Activated CD8-positive, alpha-beta T cell treated with anti-CD3 and anti-CD28 coated beads for 36 hours (primary cell): ENCODE measurements at regions not wholly inside any gene's neighbourhood (a gene's known extent, or its start where the extent isn't known, plus 50 kb on each side); places are given as distances from the start of the nearest gene placed in this dataset.

Experiments
- ATAC-seq: fragments of 200-7000 bp; cut with Tn5 transposase; one replicate; pipeline ENCODE4 v1.10.0; 2021; ENCODE audit warnings: mild to moderate bottlenecking, moderate library complexity
- CTCF ChIA-PET: fragments of 350-600 bp; sonication (Branson Sonifier 250); formaldehyde crosslinking; loops from one replicate; lab custom pipeline; 2021; ENCODE audit warnings: antibody characterized with exemption; lab: Charles Lee
- POLR2A ChIA-PET: fragments of 350-600 bp; sonication (Branson Sonifier 250); formaldehyde crosslinking; loops from one replicate; lab custom pipeline; 2021; ENCODE audit warnings: antibody characterized with exemption; lab: Charles Lee
- DNase-seq: peaks from one replicate; pipeline ENCODE4 v3.0.0-alpha.2; 2020
- H3K27ac Mint-ChIP-seq: one replicate; pipeline ENCODE4 v1.8.0; 2021; ENCODE audit warnings: mild to moderate bottlenecking, mixed read lengths
- H3K27me3 Mint-ChIP-seq: one replicate; pipeline ENCODE4 v1.8.0; 2021; ENCODE audit warnings: mixed read lengths
- H3K36me3 Mint-ChIP-seq: one replicate; pipeline ENCODE4 v1.8.0; 2021; ENCODE audit warnings: low read depth, mixed read lengths
- H3K4me1 Mint-ChIP-seq: one replicate; pipeline ENCODE4 v1.8.0; 2021; ENCODE audit warnings: low read depth, mixed read lengths
- H3K4me3 Mint-ChIP-seq: one replicate; pipeline ENCODE4 v1.8.0; 2021; ENCODE audit warnings: mild to moderate bottlenecking, moderate library complexity, mixed read lengths
- H3K9me3 Mint-ChIP-seq: one replicate; pipeline ENCODE4 v1.8.0; 2021; ENCODE audit warnings: mixed read lengths
- intact Hi-C: fragments of 100-400 bp; cut with micrococcal nuclease; formaldehyde crosslinking; loops from one replicate; pipeline ENCODE4 v1.10.0; 2022
- TF ChIP-seq, protein P1 (sequence below): fragments of 200-600 bp; IDR thresholded peaks from one replicate; pipeline ENCODE4 v1.8.0; 2022; ENCODE audit warnings: antibody characterized with exemption, mild to moderate bottlenecking

GRCh38 chr13:79043208-79043607 lies 362.8 kb downstream of the RBM26 start:
- DNase-seq (no peak), ATAC-seq (no peak)
- Mint-ChIP-seq H3K4me1 (no peaks in the 10 kb centered on the region), H3K4me3 (no peak overlapping the region), H3K36me3 (no peaks in the 10 kb centered on the region), H3K27me3 (peaks cover 3% of the 10 kb centered on the region), H3K27ac (no peak overlapping the region), H3K9me3 (no peaks in the 10 kb centered on the region)
- POLR2A ChIA-PET, result no interaction called here
- intact Hi-C loops, result no loop called here
- CTCF ChIA-PET, result no interaction called here
- TF ChIP-seq, protein P1, sequence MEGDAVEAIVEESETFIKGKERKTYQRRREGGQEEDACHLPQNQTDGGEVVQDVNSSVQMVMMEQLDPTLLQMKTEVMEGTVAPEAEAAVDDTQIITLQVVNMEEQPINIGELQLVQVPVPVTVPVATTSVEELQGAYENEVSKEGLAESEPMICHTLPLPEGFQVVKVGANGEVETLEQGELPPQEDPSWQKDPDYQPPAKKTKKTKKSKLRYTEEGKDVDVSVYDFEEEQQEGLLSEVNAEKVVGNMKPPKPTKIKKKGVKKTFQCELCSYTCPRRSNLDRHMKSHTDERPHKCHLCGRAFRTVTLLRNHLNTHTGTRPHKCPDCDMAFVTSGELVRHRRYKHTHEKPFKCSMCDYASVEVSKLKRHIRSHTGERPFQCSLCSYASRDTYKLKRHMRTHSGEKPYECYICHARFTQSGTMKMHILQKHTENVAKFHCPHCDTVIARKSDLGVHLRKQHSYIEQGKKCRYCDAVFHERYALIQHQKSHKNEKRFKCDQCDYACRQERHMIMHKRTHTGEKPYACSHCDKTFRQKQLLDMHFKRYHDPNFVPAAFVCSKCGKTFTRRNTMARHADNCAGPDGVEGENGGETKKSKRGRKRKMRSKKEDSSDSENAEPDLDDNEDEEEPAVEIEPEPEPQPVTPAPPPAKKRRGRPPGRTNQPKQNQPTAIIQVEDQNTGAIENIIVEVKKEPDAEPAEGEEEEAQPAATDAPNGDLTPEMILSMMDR, result no peak

DNA sequence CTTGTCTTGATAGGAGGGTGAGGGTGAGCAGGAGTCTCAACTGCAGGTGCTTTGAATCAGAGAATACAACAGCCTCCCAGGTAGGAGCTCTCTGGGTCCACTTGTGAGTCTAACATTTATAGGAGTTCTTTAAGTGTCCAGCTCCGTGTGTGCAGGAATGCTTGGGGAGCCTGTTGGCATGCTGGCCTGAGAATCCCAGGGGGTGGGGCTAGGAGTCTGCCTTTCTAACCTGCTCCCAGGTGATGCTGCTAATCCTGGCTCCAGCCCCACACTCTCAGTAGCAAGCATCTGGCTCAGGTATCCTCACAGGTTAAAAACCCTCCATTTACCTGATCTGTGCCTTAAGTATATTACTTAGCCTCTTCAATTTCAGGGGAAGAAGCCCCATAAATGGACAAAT lies 368.9 kb downstream of the RBM26 start:
- no peaks in the 10 kb centered on the region for H3K9me3 Mint-ChIP-seq
- TF ChIP-seq, protein P1, result no peak
- no peak for ATAC-seq
- no peaks in the 10 kb centered on the region for H3K27me3 Mint-ChIP-seq
- CTCF ChIA-PET, result no interaction called here
- no peak overlapping the region for H3K27ac Mint-ChIP-seq
- H3K36me3 Mint-ChIP-seq, result no peaks in the 10 kb centered on the region
- H3K4me3 Mint-ChIP-seq, result no peak overlapping the region
- no peak for DNase-seq
- POLR2A ChIA-PET, result no interaction called here
- no peaks in the 10 kb centered on the region for H3K4me1 Mint-ChIP-seq
- intact Hi-C loops, result no loop called here

DNA sequence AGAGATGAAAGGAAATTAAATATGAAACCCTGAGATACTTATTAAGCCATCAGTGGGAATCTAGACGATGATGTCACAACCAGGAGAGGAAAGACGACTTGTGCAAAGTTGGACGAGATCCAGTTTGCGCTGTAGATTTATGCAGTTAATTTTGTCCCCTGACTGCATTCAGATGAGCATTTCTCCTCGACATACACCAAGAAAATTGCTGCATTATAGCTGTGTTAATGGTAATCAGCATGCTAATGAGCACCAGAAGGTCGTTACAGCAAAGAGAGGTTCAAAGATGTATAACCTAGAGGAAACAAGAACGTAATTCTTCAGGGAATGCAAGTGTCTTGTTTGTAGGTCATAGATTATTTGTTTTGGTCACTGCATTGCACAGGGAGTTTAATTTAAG lies 371.7 kb downstream of the RBM26 start:
- Mint-ChIP-seq H3K4me3 (no peak overlapping the region), H3K4me1 (no peaks in the 10 kb centered on the region), H3K9me3 (no peaks in the 10 kb centered on the region), H3K36me3 (no peaks in the 10 kb centered on the region), H3K27me3 (peaks cover 3% of the 10 kb centered on the region), H3K27ac (no peak overlapping the region)
- DNase-seq (no peak), ATAC-seq (no peak)
- POLR2A ChIA-PET, result no interaction called here
- CTCF ChIA-PET, result no interaction called here
- TF ChIP-seq, protein P1, result no peak
- intact Hi-C loops, result no loop called here

GRCh38 chr13:79030513-79030912 lies 371.6 kb upstream of the OBI1 start:
- TF ChIP-seq, protein P1, result no peak
- Mint-ChIP-seq H3K27me3 (peaks cover 5% of the 10 kb centered on the region), H3K27ac (no peak overlapping the region), H3K4me3 (no peak overlapping the region), H3K4me1 (no peaks in the 10 kb centered on the region), H3K36me3 (no peaks in the 10 kb centered on the region), H3K9me3 (no peaks in the 10 kb centered on the region)
- intact Hi-C loops, result no loop called here
- ATAC-seq (no peak), DNase-seq (no peak)
- ChIA-PET POLR2A (no interaction called here), CTCF (no interaction called here)

GRCh38 chr13:79018166-79018565 lies 359.2 kb upstream of the OBI1 start:
- POLR2A ChIA-PET, result no interaction called here

More at GRCh38 chr13:79018166-79018565, 359.2 kb upstream of the OBI1 start:
- Mint-ChIP-seq H3K27me3 (peaks cover 5% of the 10 kb centered on the region), H3K27ac (no peak overlapping the region), H3K36me3 (no peaks in the 10 kb centered on the region), H3K9me3 (peaks cover 9% of the 10 kb centered on the region), H3K4me3 (no peak overlapping the region), H3K4me1 (no peaks in the 10 kb centered on the region)
- CTCF ChIA-PET, result no interaction called here
- TF ChIP-seq, protein P1, result no peak
- intact Hi-C loops, result no loop called here
- ATAC-seq (no peak), DNase-seq (no peak)
